ENCODE measurements at regions not wholly inside any gene's neighbourhood (a gene's known extent, or its start where the extent isn't known, plus 50 kb on each side); places are given as distances from the start of the nearest gene placed in this dataset.

DNA sequence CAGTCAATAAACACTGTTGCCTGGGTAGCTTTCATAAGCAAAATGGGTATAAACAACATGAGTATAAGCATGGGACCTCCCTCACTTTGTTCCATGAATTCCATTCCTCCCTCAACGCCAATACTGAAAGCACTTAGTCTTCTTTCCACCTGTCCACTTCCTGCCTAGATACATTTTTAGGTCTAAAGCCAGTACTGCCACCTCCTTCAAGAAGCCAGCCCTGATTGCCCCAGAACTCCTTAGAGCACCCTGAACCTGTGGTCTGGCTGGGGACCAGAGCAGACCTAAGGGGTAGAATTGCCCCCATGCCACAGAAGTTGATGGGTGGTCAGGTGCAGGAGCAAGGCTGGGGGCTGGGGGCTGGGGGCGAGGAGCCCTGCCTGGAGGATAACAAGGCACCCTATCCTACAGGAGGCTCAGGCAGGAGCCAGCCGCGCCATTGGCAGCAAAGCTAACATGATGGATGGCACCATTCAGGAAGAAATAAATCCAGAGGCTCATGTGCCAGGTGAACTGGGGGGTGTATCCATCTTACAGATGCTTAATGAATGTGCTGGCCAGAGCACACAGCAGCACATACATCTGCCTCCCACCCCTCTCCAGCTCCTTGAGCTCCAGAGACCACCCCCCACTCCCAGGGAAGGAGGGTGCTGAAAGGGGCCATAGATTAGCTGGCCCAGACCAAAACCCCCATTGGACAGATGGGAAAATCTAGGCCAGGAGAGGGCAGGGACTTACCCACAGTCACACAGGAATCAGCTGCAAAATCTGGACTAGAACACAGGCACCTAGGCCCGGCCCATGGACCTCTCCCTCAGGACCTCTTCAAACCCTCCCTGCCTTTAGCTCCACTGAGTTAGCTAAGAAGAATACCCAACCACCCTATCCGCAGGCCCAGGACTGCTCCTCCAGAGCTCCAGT lies 113.8 kb upstream of the LINGO1 start:
- TF ChIP-seq, protein P1, sequence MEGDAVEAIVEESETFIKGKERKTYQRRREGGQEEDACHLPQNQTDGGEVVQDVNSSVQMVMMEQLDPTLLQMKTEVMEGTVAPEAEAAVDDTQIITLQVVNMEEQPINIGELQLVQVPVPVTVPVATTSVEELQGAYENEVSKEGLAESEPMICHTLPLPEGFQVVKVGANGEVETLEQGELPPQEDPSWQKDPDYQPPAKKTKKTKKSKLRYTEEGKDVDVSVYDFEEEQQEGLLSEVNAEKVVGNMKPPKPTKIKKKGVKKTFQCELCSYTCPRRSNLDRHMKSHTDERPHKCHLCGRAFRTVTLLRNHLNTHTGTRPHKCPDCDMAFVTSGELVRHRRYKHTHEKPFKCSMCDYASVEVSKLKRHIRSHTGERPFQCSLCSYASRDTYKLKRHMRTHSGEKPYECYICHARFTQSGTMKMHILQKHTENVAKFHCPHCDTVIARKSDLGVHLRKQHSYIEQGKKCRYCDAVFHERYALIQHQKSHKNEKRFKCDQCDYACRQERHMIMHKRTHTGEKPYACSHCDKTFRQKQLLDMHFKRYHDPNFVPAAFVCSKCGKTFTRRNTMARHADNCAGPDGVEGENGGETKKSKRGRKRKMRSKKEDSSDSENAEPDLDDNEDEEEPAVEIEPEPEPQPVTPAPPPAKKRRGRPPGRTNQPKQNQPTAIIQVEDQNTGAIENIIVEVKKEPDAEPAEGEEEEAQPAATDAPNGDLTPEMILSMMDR (IDR thresholded peaks at IDR 0.05; ENCODE audit: borderline replicate concordance, insufficient read depth, low read depth, low read length): no peak
- H3K4me3 ChIP-seq (ENCODE audit: low read depth, low read length): no peak overlapping the region

- H3K4me3 ChIP-seq (ENCODE audit: low read depth, low read length): no peak overlapping the region
Measured at GRCh38 chr15:77744398-77744797, 111.7 kb upstream of the LINGO1 start.

GRCh38 chr15:77742570-77742969 lies 109.9 kb upstream of the LINGO1 start:
- no peak overlapping the region for H3K4me3 ChIP-seq (ENCODE audit: low read depth, low read length)
- TF ChIP-seq, protein P1 (IDR thresholded peaks at IDR 0.05; ENCODE audit: borderline replicate concordance, insufficient read depth, low read depth, low read length): no peak

More at GRCh38 chr15:77744398-77744797, 111.7 kb upstream of the LINGO1 start:
- TF ChIP-seq, protein P1 (IDR thresholded peaks at IDR 0.05; ENCODE audit: borderline replicate concordance, insufficient read depth, low read depth, low read length): no peak

DNA sequence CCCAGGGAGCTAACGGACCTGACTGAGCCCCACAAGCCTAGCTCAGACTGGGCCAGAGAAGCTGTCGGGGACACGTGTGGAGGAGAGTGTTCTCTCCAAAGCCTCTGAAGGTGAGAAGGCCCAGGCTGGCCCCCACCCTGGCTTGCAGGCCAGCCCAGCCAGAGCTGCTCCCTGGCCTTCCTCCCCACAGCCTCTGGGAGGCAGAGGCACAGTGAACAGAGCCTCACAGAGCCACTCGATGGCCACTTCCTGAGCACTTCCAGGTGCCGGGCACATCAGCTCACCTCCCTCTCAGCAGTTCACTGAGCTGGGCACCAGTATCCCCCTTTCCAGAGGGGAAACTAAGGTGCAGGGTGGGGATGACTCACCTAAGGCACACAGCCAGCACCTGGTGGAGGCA lies 109.4 kb upstream of the LINGO1 start:
- TF ChIP-seq, protein P1 (IDR thresholded peaks at IDR 0.05; ENCODE audit: borderline replicate concordance, insufficient read depth, low read depth, low read length): no peak

DNA sequence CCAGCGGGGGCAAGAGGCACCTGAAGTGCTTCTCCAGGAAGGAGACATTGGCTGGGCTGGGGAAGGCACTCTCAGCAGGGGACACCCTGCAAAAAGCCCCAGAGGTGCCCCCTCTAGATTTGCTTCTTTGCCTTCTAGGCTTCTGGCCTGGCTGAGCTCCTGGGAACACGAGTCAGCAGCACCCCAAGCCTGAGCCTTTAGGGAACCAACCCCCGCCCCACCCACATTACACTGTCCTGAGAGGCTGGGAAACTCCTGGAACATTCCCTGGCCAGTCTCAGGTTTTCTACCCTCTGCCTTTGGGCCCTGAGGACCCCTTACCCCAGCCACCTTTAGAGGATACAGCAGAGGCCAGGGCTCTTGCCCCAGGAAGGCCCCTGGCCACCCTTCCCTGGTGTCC lies 108.4 kb upstream of the LINGO1 start:
- TF ChIP-seq, protein P1 (IDR thresholded peaks at IDR 0.05; ENCODE audit: borderline replicate concordance, insufficient read depth, low read depth, low read length): no peak
- H3K4me3 ChIP-seq (ENCODE audit: low read depth, low read length): no peak overlapping the region

More for the DNA sequence above, 109.4 kb upstream of the LINGO1 start:
- no peak overlapping the region for H3K4me3 ChIP-seq (ENCODE audit: low read depth, low read length)

GRCh38 chr15:77739591-77740378 lies 107.1 kb upstream of the LINGO1 start:
- no peak overlapping the region for H3K4me3 ChIP-seq (ENCODE audit: low read depth, low read length)

More at GRCh38 chr15:77739591-77740378, 107.1 kb upstream of the LINGO1 start:
- TF ChIP-seq, protein P1 (IDR thresholded peaks at IDR 0.05; ENCODE audit: borderline replicate concordance, insufficient read depth, low read depth, low read length): no peak
